IPS DF 6.9 (cell line): ENCODE measurements at regions not wholly inside any gene's neighbourhood (a gene's known extent, or its start where the extent isn't known, plus 50 kb on each side); places are given as distances from the start of the nearest gene placed in this dataset.

Source experiments
- DNase-seq: peaks from one replicate; pipeline ENCODE4 v3.0.0-alpha.2; 2013; ENCODE audit warnings: low read depth, low spot score
- H3K27ac ChIP-seq: one replicate; pipeline ENCODE4 v1.5.1; 2013; ENCODE audit warnings: low read length, control low read depth
- H3K27me3 ChIP-seq: 2 replicates; pipeline ENCODE4 v1.6.1; 2013; ENCODE audit warnings: mild to moderate bottlenecking, low read length; ENCODE audit not compliant: control insufficient read depth, insufficient read depth
- H3K36me3 ChIP-seq: 2 replicates; pipeline ENCODE4 v1.6.1; 2013; ENCODE audit warnings: low read length; ENCODE audit not compliant: control insufficient read depth, insufficient read depth
- H3K4me1 ChIP-seq: 2 replicates; pipeline ENCODE4 v1.6.1; 2013; ENCODE audit warnings: low read length; ENCODE audit not compliant: control insufficient read depth, insufficient read depth
- H3K4me3 ChIP-seq: 2 replicates; pipeline ENCODE4 v1.5.1; 2013; ENCODE audit warnings: mild to moderate bottlenecking, low read length
- H3K9me3 ChIP-seq: 2 replicates; pipeline ENCODE4 v1.6.1; 2013; ENCODE audit warnings: low read length, inconsistent platforms; ENCODE audit not compliant: control insufficient read depth, insufficient read depth
- WGBS: extraction: QIAGEN DNeasy Blood & Tissue Kit; methylation state at CpG from one replicate; pipeline ENCODE4 v1.1.7; 2013; ENCODE audit warnings: mixed read lengths, missing lambda C conversion rate; ENCODE audit not compliant: insufficient read length, insufficient coverage; 5-methylcytosine and 5-hydroxymethylcytosine counted together

DNA sequence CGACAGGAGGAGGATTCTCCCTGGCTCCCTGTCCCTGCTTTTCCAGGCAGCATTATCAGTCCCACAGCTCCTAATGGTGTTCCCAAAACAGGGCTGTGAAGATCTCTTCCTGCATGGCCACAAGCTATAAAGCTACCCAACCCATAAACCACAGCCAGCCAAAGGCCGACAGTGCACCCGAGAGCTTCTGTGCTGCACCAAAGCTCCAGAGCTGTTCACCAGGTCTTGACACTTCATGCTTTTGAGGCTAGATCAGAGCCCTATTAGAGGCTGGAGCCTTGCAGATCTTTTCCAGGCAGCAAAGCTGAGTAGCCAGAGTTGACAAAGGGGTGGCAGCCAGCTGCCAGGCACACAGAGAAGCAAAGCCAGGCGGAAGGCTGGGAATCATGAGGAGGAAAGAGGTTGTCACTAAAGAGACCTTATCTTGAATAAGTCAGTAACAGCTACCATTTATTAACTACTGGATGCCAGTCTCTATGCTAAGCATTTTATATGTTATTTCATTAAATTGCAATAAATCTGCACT lies 180.4 kb downstream of the KATNAL1 start:
- H3K27me3 ChIP-seq = no peaks in the 10 kb centered on the region
- H3K4me1 ChIP-seq = no peaks in the 10 kb centered on the region
- H3K4me3 ChIP-seq = no peak overlapping the region
- no peaks in the 10 kb centered on the region for H3K36me3 ChIP-seq
- no peak for DNase-seq
- WGBS = no CpG with 5 or more reads among the region's 4 CpGs
- H3K9me3 ChIP-seq = no peaks in the 10 kb centered on the region
- H3K27ac ChIP-seq = no peak overlapping the region

DNA sequence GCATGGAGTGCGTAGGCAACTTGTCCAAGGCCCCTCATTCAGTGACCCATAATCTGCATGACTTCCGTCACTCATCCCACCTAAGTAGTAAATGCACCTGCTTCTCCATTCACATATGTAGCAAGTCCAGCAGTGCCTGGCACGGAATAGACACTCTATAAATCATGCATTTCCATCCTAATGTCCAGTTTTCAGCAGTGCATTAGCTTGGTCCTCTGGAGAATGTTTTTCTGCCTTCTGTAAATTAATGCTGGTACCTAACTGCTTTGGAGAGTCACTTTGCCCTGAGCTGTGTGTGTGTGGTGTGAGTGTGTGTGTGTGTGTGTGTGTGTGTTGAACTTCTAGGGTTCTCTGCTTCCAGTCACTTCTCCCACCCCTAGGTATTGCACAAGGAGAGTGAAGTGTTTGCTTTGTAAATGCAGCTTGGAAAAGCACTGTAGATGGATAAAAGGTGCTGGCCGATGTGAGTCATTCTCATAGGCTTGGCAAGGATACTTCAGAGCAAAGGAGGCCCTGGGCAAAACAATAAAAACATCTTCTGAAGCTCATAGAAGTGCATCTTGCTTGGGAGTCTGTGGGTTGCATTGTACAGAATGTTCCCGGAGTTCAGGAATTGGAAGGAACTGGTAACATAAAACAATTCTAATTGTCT lies 181.8 kb downstream of the KATNAL1 start:
- H3K27me3 ChIP-seq = no peaks in the 10 kb centered on the region
- H3K4me3 ChIP-seq = no peak overlapping the region
- H3K27ac ChIP-seq = no peak overlapping the region
- WGBS = no CpG with 5 or more reads among the region's 5 CpGs
- no peaks in the 10 kb centered on the region for H3K9me3 ChIP-seq
- DNase-seq = no peak
- H3K4me1 ChIP-seq = no peaks in the 10 kb centered on the region
- H3K36me3 ChIP-seq = no peaks in the 10 kb centered on the region

- no peaks in the 10 kb centered on the region for H3K36me3 ChIP-seq
- H3K9me3 ChIP-seq = no peaks in the 10 kb centered on the region
- no peak overlapping the region for H3K27ac ChIP-seq
- no CpG with 5 or more reads among the region's 18 CpGs for WGBS
- no peak overlapping the region for H3K4me3 ChIP-seq
- H3K27me3 ChIP-seq = no peaks in the 10 kb centered on the region
- DNase-seq = no peak
- no peaks in the 10 kb centered on the region for H3K4me1 ChIP-seq
These were observed 183.1 kb downstream of the KATNAL1 start for GRCh38 chr13:30124131-30124768.

DNA sequence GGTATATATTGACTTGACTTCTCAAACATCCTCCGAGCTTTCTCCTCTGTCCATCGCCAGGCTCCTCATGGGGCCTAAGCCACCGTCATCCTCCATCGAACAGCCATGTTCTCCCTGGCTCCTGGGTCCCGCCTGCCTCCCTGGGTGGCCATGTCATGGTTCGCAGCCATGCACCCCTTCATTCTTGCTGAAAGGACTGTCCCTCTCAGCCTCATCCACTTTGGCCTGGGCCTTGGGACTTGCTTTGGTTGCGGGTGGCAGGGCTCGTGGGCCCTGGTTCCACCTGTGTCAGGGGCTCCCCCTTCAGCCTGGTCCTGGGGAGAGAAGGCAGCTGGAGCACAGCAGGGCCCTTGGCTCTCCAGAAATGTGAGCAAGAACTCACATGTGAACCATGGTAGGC lies 183.8 kb downstream of the KATNAL1 start:
- Histone ChIP-seq H3K27ac (no peak overlapping the region), H3K27me3 (no peaks in the 10 kb centered on the region), H3K4me3 (no peak overlapping the region), H3K4me1 (no peaks in the 10 kb centered on the region), H3K36me3 (no peaks in the 10 kb centered on the region), H3K9me3 (no peaks in the 10 kb centered on the region)
- DNase-seq = no peak
- WGBS = no CpG with 5 or more reads among the region's 8 CpGs

DNA sequence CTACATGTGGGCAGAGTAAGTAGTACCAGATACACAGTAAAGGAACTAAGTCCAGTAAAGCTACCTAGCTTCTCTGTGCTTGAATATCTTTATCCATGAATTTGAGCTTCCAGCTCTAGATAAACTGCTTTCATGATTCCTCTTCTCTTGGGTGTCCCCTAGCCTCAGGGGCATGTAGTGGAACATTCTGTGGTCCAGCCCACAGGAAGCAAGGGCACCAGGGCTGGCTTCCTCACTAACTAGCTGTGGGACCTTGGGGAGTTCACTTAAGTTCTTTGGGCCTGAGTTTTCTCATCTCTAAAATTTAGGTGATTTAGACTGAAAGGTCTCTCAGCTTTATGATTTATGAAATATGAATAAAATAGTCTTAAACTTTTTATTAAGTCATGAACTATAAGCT lies 185.7 kb downstream of the KATNAL1 start:
- DNase-seq = no peak
- Histone ChIP-seq H3K4me3 (no peak overlapping the region), H3K27ac (no peak overlapping the region), H3K36me3 (no peaks in the 10 kb centered on the region), H3K27me3 (no peaks in the 10 kb centered on the region), H3K4me1 (no peaks in the 10 kb centered on the region), H3K9me3 (no peaks in the 10 kb centered on the region)

DNA sequence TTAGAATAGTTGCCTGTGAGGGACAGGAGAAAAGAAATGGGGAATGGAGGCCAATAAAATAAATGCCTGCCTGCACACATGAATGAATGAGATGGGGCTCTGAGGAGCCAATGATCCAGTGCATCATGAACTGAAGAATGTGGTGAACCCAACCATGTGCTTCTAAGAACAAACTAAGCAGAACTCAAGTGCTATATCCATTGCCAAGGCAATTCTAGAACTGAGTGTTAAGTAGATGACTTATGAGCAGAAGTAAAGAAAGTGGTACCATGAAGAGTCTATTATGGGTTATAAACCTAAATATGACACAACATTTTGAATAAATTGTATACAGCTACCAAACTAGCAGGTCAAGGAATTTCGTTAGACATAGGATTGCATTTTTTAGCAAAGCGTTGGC lies 186.1 kb downstream of the KATNAL1 start:
- no peak overlapping the region for H3K27ac ChIP-seq
- DNase-seq = no peak
- no CpG with 5 or more reads among the region's 2 CpGs for WGBS
- no peaks in the 10 kb centered on the region for H3K4me1 ChIP-seq
- H3K36me3 ChIP-seq = no peaks in the 10 kb centered on the region
- H3K27me3 ChIP-seq = no peaks in the 10 kb centered on the region
- no peak overlapping the region for H3K4me3 ChIP-seq
- H3K9me3 ChIP-seq = no peaks in the 10 kb centered on the region

GRCh38 chr13:30120133-30120822 lies 187.1 kb downstream of the KATNAL1 start:
- Histone ChIP-seq H3K27me3 (no peaks in the 10 kb centered on the region), H3K4me1 (no peaks in the 10 kb centered on the region), H3K4me3 (no peak overlapping the region), H3K36me3 (no peaks in the 10 kb centered on the region), H3K9me3 (no peaks in the 10 kb centered on the region), H3K27ac (no peak overlapping the region)
- WGBS = no CpG with 5 or more reads among the region's 1 CpG
- DNase-seq = no peak

GRCh38 chr13:30119476-30119875 lies 187.9 kb downstream of the KATNAL1 start:
- no CpG with 5 or more reads among the region's 6 CpGs for WGBS
- no peak overlapping the region for H3K4me3 ChIP-seq
- no peak for DNase-seq
- no peak overlapping the region for H3K27ac ChIP-seq
- H3K9me3 ChIP-seq = no peaks in the 10 kb centered on the region
- no peaks in the 10 kb centered on the region for H3K4me1 ChIP-seq
- no peaks in the 10 kb centered on the region for H3K36me3 ChIP-seq
- no peaks in the 10 kb centered on the region for H3K27me3 ChIP-seq

GRCh38 chr13:30116379-30116778 lies 191.0 kb downstream of the KATNAL1 start:
- DNase-seq = no peak
- Histone ChIP-seq H3K27me3 (no peaks in the 10 kb centered on the region), H3K4me3 (no peak overlapping the region), H3K4me1 (peaks cover 3% of the 10 kb centered on the region), H3K36me3 (no peaks in the 10 kb centered on the region), H3K27ac (no peak overlapping the region), H3K9me3 (no peaks in the 10 kb centered on the region)
- no CpG with 5 or more reads among the region's 6 CpGs for WGBS

- DNase-seq = no peak
- peaks cover 3% of the 10 kb centered on the region for H3K4me1 ChIP-seq
- no peaks in the 10 kb centered on the region for H3K36me3 ChIP-seq
- H3K4me3 ChIP-seq = no peak overlapping the region; the same call in 1 of the 2 replicates
- no CpG with 5 or more reads among the region's 9 CpGs for WGBS
- H3K27ac ChIP-seq = no peak overlapping the region
- no peaks in the 10 kb centered on the region; the same call in 1 of the 2 replicates for H3K27me3 ChIP-seq
- no peaks in the 10 kb centered on the region for H3K9me3 ChIP-seq
These were observed 192.1 kb downstream of the KATNAL1 start for GRCh38 chr13:30115257-30115600.
